ENCODE measurements at regions not wholly inside any gene's neighbourhood (a gene's known extent, or its start where the extent isn't known, plus 50 kb on each side); places are given as distances from the start of the nearest gene placed in this dataset.

GRCh38 chr4:27094224-27094623, 233.6 kb downstream of the STIM2 start:
- H3K36me3 Mint-ChIP-seq (ENCODE audit: unreplicated experiment) = no peaks in the 10 kb centered on the region
- DNase-seq (ENCODE audit: extremely low spot score, unreplicated experiment) = no peak
- H3K27me3 Mint-ChIP-seq (ENCODE audit: unreplicated experiment) = peaks cover 22% of the 10 kb centered on the region
- H3K27ac Mint-ChIP-seq (ENCODE audit: unreplicated experiment) = no peak overlapping the region
- no peaks in the 10 kb centered on the region for H3K9me3 Mint-ChIP-seq (ENCODE audit: unreplicated experiment)
- TF ChIP-seq CTCF (IDR thresholded peaks at IDR 0.05) = no peak
- H3K4me1 Mint-ChIP-seq (ENCODE audit: unreplicated experiment) = no peaks in the 10 kb centered on the region
- no peak overlapping the region for H3K4me3 Mint-ChIP-seq (ENCODE audit: unreplicated experiment)

DNA sequence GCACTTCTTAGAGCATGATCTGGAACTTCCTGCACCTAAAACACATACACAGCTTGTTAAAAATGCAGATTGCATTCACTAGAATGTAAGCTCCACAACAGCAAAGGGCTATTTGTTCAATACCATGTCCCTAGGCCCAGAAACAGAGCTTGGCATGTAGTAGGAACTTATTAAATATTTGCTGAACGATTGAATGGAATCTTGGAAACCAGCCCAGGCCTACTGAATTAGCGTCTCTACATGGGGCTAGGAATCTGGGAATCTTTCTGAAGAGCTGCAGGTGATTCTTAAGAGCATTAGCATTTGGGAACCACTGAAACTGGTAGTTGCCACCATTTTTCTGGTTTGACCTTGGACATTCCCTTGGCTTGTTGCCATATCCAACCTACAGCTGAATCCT, 234.1 kb downstream of the STIM2 start:
- H3K27ac Mint-ChIP-seq (ENCODE audit: unreplicated experiment) = no peak overlapping the region
- no peak for TF ChIP-seq CTCF (IDR thresholded peaks at IDR 0.05)
- no peaks in the 10 kb centered on the region for H3K9me3 Mint-ChIP-seq (ENCODE audit: unreplicated experiment)
- no peak for DNase-seq (ENCODE audit: extremely low spot score, unreplicated experiment)
- no peaks in the 10 kb centered on the region for H3K36me3 Mint-ChIP-seq (ENCODE audit: unreplicated experiment)
- H3K4me1 Mint-ChIP-seq (ENCODE audit: unreplicated experiment) = no peaks in the 10 kb centered on the region
- H3K27me3 Mint-ChIP-seq (ENCODE audit: unreplicated experiment) = peaks cover 22% of the 10 kb centered on the region
- H3K4me3 Mint-ChIP-seq (ENCODE audit: unreplicated experiment) = no peak overlapping the region

GRCh38 chr4:27096142-27096824, 235.6 kb downstream of the STIM2 start:
- no peak overlapping the region for H3K4me3 Mint-ChIP-seq (ENCODE audit: unreplicated experiment)

DNA sequence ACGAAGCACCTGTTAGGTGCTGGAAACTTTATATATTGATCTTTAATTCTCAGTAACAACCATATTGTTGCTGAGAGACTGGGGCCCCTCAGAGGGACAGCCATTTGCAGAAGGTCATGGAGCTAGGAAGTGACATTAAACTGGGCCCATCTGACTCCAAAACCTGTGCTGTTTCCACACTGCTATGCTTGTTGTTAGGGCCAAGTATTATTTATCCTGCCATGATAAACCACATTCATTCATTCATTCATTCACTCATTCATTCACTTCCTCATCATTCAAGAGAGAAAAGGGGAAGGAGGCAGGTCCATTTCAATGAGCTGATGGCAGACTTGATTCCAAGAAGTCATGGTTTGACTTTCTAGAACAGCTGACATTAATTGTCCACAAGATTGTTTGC, 237.4 kb downstream of the STIM2 start:
- no peak overlapping the region for H3K27ac Mint-ChIP-seq (ENCODE audit: unreplicated experiment)
- no peak for DNase-seq (ENCODE audit: extremely low spot score, unreplicated experiment)

More at GRCh38 chr4:27096142-27096824, 235.6 kb downstream of the STIM2 start:
- Mint-ChIP-seq H3K36me3 (ENCODE audit: unreplicated experiment) (no peaks in the 10 kb centered on the region), H3K27me3 (ENCODE audit: unreplicated experiment) (peaks cover 10% of the 10 kb centered on the region), H3K9me3 (ENCODE audit: unreplicated experiment) (no peaks in the 10 kb centered on the region), H3K27ac (ENCODE audit: unreplicated experiment) (no peak overlapping the region), H3K4me1 (ENCODE audit: unreplicated experiment) (no peaks in the 10 kb centered on the region)
- no peak for TF ChIP-seq CTCF (IDR thresholded peaks at IDR 0.05)
- no peak for DNase-seq (ENCODE audit: extremely low spot score, unreplicated experiment)

GRCh38 chr4:27100713-27101112, 240.1 kb downstream of the STIM2 start:
- DNase-seq (ENCODE audit: extremely low spot score, unreplicated experiment) = no peak
- Mint-ChIP-seq H3K27ac (ENCODE audit: unreplicated experiment) (no peak overlapping the region), H3K4me3 (ENCODE audit: unreplicated experiment) (no peak overlapping the region), H3K4me1 (ENCODE audit: unreplicated experiment) (no peaks in the 10 kb centered on the region), H3K27me3 (ENCODE audit: unreplicated experiment) (peaks cover 7% of the 10 kb centered on the region), H3K9me3 (ENCODE audit: unreplicated experiment) (no peaks in the 10 kb centered on the region), H3K36me3 (ENCODE audit: unreplicated experiment) (no peaks in the 10 kb centered on the region)
- no peak for TF ChIP-seq CTCF (IDR thresholded peaks at IDR 0.05)

More for the DNA sequence above, 237.4 kb downstream of the STIM2 start:
- H3K27me3 Mint-ChIP-seq (ENCODE audit: unreplicated experiment) = peaks cover 7% of the 10 kb centered on the region
- H3K4me3 Mint-ChIP-seq (ENCODE audit: unreplicated experiment) = no peak overlapping the region
- TF ChIP-seq CTCF (IDR thresholded peaks at IDR 0.05) = no peak
- no peaks in the 10 kb centered on the region for H3K9me3 Mint-ChIP-seq (ENCODE audit: unreplicated experiment)
- H3K4me1 Mint-ChIP-seq (ENCODE audit: unreplicated experiment) = no peaks in the 10 kb centered on the region
- H3K36me3 Mint-ChIP-seq (ENCODE audit: unreplicated experiment) = no peaks in the 10 kb centered on the region

All from osteocyte (in vitro differentiated cells).